HEK293 (cell line): ENCODE measurements at regions not wholly inside any gene's neighbourhood (a gene's known extent, or its start where the extent isn't known, plus 50 kb on each side); places are given as distances from the start of the nearest gene placed in this dataset.

Experiments
- CTCF ChIA-PET: fragments of 350-600 bp; formaldehyde crosslinking; extraction: SDS; loops from one replicate; lab custom pipeline; 2021; ENCODE audit warnings: antibody characterized with exemption; lab: Yijun Ruan, JAX
- POLR2A ChIA-PET: fragments of 300-600 bp; formaldehyde crosslinking; extraction: SDS; loops from one replicate; lab custom pipeline; 2020; ENCODE audit warnings: antibody characterized with exemption, inconsistent platforms; lab: Yijun Ruan, JAX
- H3K27ac ChIP-seq: fragments of 200-500 bp; sonication (Bioruptor generic); 2 replicates; pipeline ENCODE4 v1.5.1; 2014; ENCODE audit warnings: low read depth, low read length, control low read depth, inconsistent platforms; ENCODE audit errors: extremely low read depth
- H3K36me3 ChIP-seq, 2 experiments: fragments of 200-500 bp in 1 of 2; sonication (Bioruptor generic) in 1 of 2; 1 replicate in 1 of 2; 2 replicates in 1 of 2; pipeline ENCODE4 v1.5.1; 2014 to 2017; ENCODE audit warnings: inconsistent platforms in 2 of 2, low read length in 2 of 2; ENCODE audit not compliant: control insufficient read depth in 2 of 2, insufficient read depth in 1 of 2
- H3K4me1 ChIP-seq: fragments of 200-500 bp; sonication (Bioruptor generic); 2 replicates; pipeline ENCODE4 v1.5.1; 2014; ENCODE audit warnings: mild to moderate bottlenecking, low read length, inconsistent platforms; ENCODE audit not compliant: control insufficient read depth, insufficient read depth
- H3K4me3 ChIP-seq: 2 replicates; pipeline ENCODE4 v1.5.1; 2011; ENCODE audit warnings: low read depth, mild to moderate bottlenecking, control low read depth, low read length, moderate library complexity
- H3K9me3 ChIP-seq: fragments of 200-500 bp; sonication (Bioruptor generic); 2 replicates; pipeline ENCODE4 v1.5.1; 2014; ENCODE audit warnings: low read depth, low read length, inconsistent platforms; ENCODE audit not compliant: control insufficient read depth, insufficient read depth
- BCL11A ChIP-seq: fragments of 450-650 bp; formaldehyde crosslinking; IDR thresholded peaks from 2 replicates; pipeline ENCODE4 v1.5.1; 2016; ENCODE audit warnings: low read depth, missing biosample characterization, missing genetic modification characterization
- GLIS2 ChIP-seq: fragments of 450-650 bp; formaldehyde crosslinking; IDR thresholded peaks from 2 replicates; pipeline ENCODE4 v1.5.1; 2016; ENCODE audit warnings: missing biosample characterization, missing genetic modification characterization
- KLF8 ChIP-seq: fragments of 450-650 bp; formaldehyde crosslinking; IDR thresholded peaks from 2 replicates; pipeline ENCODE4 v1.5.1; 2016; ENCODE audit warnings: missing biosample characterization, missing genetic modification characterization
- MYNN ChIP-seq: fragments of 450-650 bp; formaldehyde crosslinking; IDR thresholded peaks from 2 replicates; pipeline ENCODE4 v1.5.1; 2016; ENCODE audit warnings: missing biosample characterization, missing genetic modification characterization, borderline replicate concordance
- REPIN1 ChIP-seq: fragments of 450-650 bp; formaldehyde crosslinking; IDR thresholded peaks from 2 replicates; pipeline ENCODE4 v1.5.1; 2017; ENCODE audit warnings: missing biosample characterization, missing genetic modification characterization, low read depth
- SALL2 ChIP-seq: fragments of 450-650 bp; formaldehyde crosslinking; IDR thresholded peaks from 2 replicates; pipeline ENCODE4 v1.5.0; 2017; ENCODE audit warnings: missing biosample characterization, mild to moderate bottlenecking, missing genetic modification characterization, borderline replicate concordance
- SP3 ChIP-seq: fragments of 450-650 bp; formaldehyde crosslinking; IDR thresholded peaks from 2 replicates; pipeline ENCODE4 v1.5.1; 2016; ENCODE audit warnings: missing biosample characterization, missing genetic modification characterization
- YY2 ChIP-seq: fragments of 450-650 bp; formaldehyde crosslinking; IDR thresholded peaks from 2 replicates; pipeline ENCODE4 v1.5.1; 2016; ENCODE audit warnings: missing biosample characterization, missing genetic modification characterization
- ZBTB17 ChIP-seq: fragments of 450-650 bp; formaldehyde crosslinking; IDR thresholded peaks from 2 replicates; pipeline ENCODE4 v1.5.1; 2016; ENCODE audit warnings: missing biosample characterization, missing genetic modification characterization
- ZBTB48 ChIP-seq: fragments of 450-650 bp; formaldehyde crosslinking; IDR thresholded peaks from 2 replicates; pipeline ENCODE4 v1.5.1; 2016; ENCODE audit warnings: missing biosample characterization, missing genetic modification characterization
- ZNF133 ChIP-seq: fragments of 450-650 bp; formaldehyde crosslinking; IDR thresholded peaks from 2 replicates; pipeline ENCODE4 v1.5.1; 2016; ENCODE audit warnings: missing biosample characterization, missing genetic modification characterization
- ZNF157 ChIP-seq: fragments of 450-650 bp; formaldehyde crosslinking; IDR thresholded peaks from 2 replicates; pipeline ENCODE4 v1.5.1; 2016; ENCODE audit warnings: missing biosample characterization, missing genetic modification characterization
- ZNF19 ChIP-seq: fragments of 450-650 bp; formaldehyde crosslinking; IDR thresholded peaks from 2 replicates; pipeline ENCODE4; 2016; ENCODE audit warnings: missing biosample characterization, missing genetic modification characterization, low read depth
- ZNF23 ChIP-seq: fragments of 450-650 bp; formaldehyde crosslinking; IDR thresholded peaks from 2 replicates; pipeline ENCODE4 v1.5.1; 2016; ENCODE audit warnings: missing biosample characterization, missing genetic modification characterization, borderline replicate concordance
- ZNF292 ChIP-seq: fragments of 450-650 bp; formaldehyde crosslinking; IDR thresholded peaks from 2 replicates; pipeline ENCODE4 v1.5.1; 2016; ENCODE audit warnings: low read depth, missing biosample characterization, missing genetic modification characterization, borderline replicate concordance
- ZNF354C ChIP-seq: fragments of 450-650 bp; formaldehyde crosslinking; IDR thresholded peaks from 2 replicates; pipeline ENCODE4 v1.5.1; 2016; ENCODE audit warnings: missing biosample characterization, missing genetic modification characterization, low read depth, borderline replicate concordance
- ZNF530 ChIP-seq: fragments of 450-650 bp; formaldehyde crosslinking; IDR thresholded peaks from 2 replicates; pipeline ENCODE4 v1.5.1; 2016; ENCODE audit warnings: low read depth, missing biosample characterization, missing genetic modification characterization
- ZNF561 ChIP-seq: fragments of 450-650 bp; IDR thresholded peaks from 2 replicates; pipeline ENCODE4 v1.5.1; 2018; ENCODE audit warnings: missing biosample characterization, missing genetic modification characterization, borderline replicate concordance
- ZNF596 ChIP-seq: fragments of 450-650 bp; IDR thresholded peaks from 2 replicates; pipeline ENCODE4 v1.5.0; 2018; ENCODE audit warnings: missing biosample characterization, mild to moderate bottlenecking, missing genetic modification characterization, moderate library complexity
- ZNF621 ChIP-seq: fragments of 450-650 bp; formaldehyde crosslinking; IDR thresholded peaks from 2 replicates; pipeline ENCODE4 v1.5.1; 2017; ENCODE audit warnings: missing biosample characterization, missing genetic modification characterization
- ZNF629 ChIP-seq: fragments of 450-650 bp; formaldehyde crosslinking; IDR thresholded peaks from 2 replicates; pipeline ENCODE4 v1.5.1; 2017; ENCODE audit warnings: missing biosample characterization, missing genetic modification characterization
- ZNF645 ChIP-seq: fragments of 450-650 bp; formaldehyde crosslinking; IDR thresholded peaks from 2 replicates; pipeline ENCODE4; 2016; ENCODE audit warnings: missing biosample characterization, missing genetic modification characterization
- ZNF658 ChIP-seq: fragments of 450-650 bp; formaldehyde crosslinking; IDR thresholded peaks from 2 replicates; pipeline ENCODE4; 2016; ENCODE audit warnings: missing biosample characterization, missing genetic modification characterization
- ZNF664 ChIP-seq: fragments of 450-650 bp; formaldehyde crosslinking; IDR thresholded peaks from 2 replicates; pipeline ENCODE4 v1.5.1; 2016; ENCODE audit warnings: missing biosample characterization, missing genetic modification characterization
- ZNF677 ChIP-seq: fragments of 450-650 bp; IDR thresholded peaks from 2 replicates; pipeline ENCODE4 v1.5.0; 2018; ENCODE audit warnings: missing biosample characterization, mild to moderate bottlenecking, missing genetic modification characterization, moderate library complexity
- ZNF692 ChIP-seq: fragments of 450-650 bp; formaldehyde crosslinking; IDR thresholded peaks from 2 replicates; pipeline ENCODE4 v1.5.1; 2016; ENCODE audit warnings: missing biosample characterization, missing genetic modification characterization
- ZNF707 ChIP-seq: fragments of 450-650 bp; formaldehyde crosslinking; IDR thresholded peaks from 2 replicates; pipeline ENCODE4 v1.5.1; 2016; ENCODE audit warnings: missing biosample characterization, missing genetic modification characterization
- ZNF768 ChIP-seq: fragments of 450-650 bp; formaldehyde crosslinking; IDR thresholded peaks from 2 replicates; pipeline ENCODE4 v1.5.1; 2018; ENCODE audit warnings: missing biosample characterization, mild to moderate bottlenecking, missing genetic modification characterization
- ZNF830 ChIP-seq: fragments of 450-650 bp; IDR thresholded peaks from 2 replicates; pipeline ENCODE4 v1.5.0; 2018; ENCODE audit warnings: missing biosample characterization, missing genetic modification characterization, low read depth, mild to moderate bottlenecking, moderate library complexity
- ZNF843 ChIP-seq: fragments of 450-650 bp; formaldehyde crosslinking; IDR thresholded peaks from 2 replicates; pipeline ENCODE4 v1.5.1; 2016; ENCODE audit warnings: missing biosample characterization, missing genetic modification characterization
- ZSCAN23 ChIP-seq: fragments of 450-650 bp; formaldehyde crosslinking; IDR thresholded peaks from 2 replicates; pipeline ENCODE4 v1.5.1; 2016; ENCODE audit warnings: missing biosample characterization, missing genetic modification characterization
- TF ChIP-seq, protein P1 (sequence below): fragments of 450-650 bp; formaldehyde crosslinking; IDR thresholded peaks from 2 replicates; pipeline ENCODE4 v1.5.1; 2016; ENCODE audit warnings: missing biosample characterization, missing genetic modification characterization, low read depth

DNA sequence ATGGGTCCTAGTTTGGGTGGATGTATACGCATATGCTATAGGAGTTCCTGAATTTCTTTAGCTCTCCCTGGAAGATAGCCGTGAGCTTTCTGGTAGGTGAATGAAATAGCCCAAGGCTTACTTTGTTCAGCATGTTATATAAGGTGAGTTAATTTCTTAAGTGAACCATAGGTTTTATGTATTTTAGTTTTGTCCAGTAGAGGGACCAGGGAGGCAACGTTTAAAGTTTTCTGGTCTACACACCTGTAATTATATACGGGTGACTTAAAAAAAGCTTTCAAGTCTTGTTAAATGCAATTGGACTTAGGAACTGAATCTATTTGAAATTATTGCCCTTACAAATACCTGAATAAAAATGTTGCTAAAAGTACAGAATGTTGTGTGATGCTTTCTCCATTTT lies 402.5 kb upstream of the DDX18 start:
- ChIA-PET POLR2A (no interaction called here), CTCF (interaction anchor here (0.7 kb wide), 1 partner anchor 1036 kb away, joined by 3 read pairs; no protein-coding TSS in a partner anchor)
- Histone ChIP-seq H3K4me1 (no peaks in the 10 kb centered on the region), H3K27ac (no peak overlapping the region), H3K9me3 (no peaks in the 10 kb centered on the region), H3K4me3 (no peak overlapping the region), H3K36me3 (no peaks in the 10 kb centered on the region)
- TF ChIP-seq ZNF843 (tag by site-specific recombination), result no peak
- no peak for TF ChIP-seq ZNF530 (tag by site-specific recombination)
- TF ChIP-seq ZBTB48, result no peak
- no peak for TF ChIP-seq MYNN
- no peak for TF ChIP-seq ZNF692 (tag by site-specific recombination)
- TF ChIP-seq ZNF768 (tag by site-specific recombination), result no peak
- TF ChIP-seq REPIN1, result no peak
- TF ChIP-seq ZBTB17, result no peak
- no peak for TF ChIP-seq ZNF292 (tag by site-specific recombination)
- no peak for TF ChIP-seq ZNF707 (tag by site-specific recombination)
- no peak for TF ChIP-seq ZNF677 (tag by site-specific recombination)
- no peak for TF ChIP-seq ZNF629
- no peak for TF ChIP-seq ZNF561
- no peak for TF ChIP-seq ZNF621 (tag by site-specific recombination)

DNA sequence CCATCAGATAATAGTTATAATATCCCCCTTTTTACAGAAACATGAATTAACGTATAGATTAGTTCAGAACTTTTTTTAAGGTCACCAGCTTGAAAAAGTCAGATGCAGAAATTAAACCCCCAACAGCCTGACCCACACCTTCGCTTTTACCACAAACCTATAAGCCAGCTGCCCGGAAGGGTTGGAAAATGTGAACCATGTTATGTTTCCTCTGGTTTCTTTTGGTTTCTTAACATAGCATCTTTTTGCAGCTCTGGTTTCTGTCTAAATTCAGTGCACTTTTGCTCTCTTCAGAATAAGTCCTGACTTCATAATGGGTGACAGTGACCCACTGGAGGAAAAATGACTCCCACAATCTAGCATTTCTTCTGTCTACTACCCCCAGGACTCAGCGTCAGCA lies 381.7 kb upstream of the DDX18 start:
- TF ChIP-seq ZNF664 (no peak), ZNF830 (tag by site-specific recombination) (no peak), ZNF133 (no peak), ZNF596 (no peak), BCL11A (no peak), ZSCAN23 (no peak), ZNF157 (tag by site-specific recombination) (no peak), MYNN (no peak), REPIN1 (no peak), SP3 (no peak)
- TF ChIP-seq, protein P1, sequence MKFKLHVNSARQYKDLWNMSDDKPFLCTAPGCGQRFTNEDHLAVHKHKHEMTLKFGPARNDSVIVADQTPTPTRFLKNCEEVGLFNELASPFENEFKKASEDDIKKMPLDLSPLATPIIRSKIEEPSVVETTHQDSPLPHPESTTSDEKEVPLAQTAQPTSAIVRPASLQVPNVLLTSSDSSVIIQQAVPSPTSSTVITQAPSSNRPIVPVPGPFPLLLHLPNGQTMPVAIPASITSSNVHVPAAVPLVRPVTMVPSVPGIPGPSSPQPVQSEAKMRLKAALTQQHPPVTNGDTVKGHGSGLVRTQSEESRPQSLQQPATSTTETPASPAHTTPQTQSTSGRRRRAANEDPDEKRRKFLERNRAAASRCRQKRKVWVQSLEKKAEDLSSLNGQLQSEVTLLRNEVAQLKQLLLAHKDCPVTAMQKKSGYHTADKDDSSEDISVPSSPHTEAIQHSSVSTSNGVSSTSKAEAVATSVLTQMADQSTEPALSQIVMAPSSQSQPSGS (tag by site-specific recombination), result no peak
- H3K4me3 ChIP-seq, result no peak overlapping the region
- no peaks in the 10 kb centered on the region for H3K36me3 ChIP-seq
- ChIA-PET CTCF (no interaction called here), POLR2A (no interaction called here)
- no peak overlapping the region for H3K27ac ChIP-seq
- no peaks in the 10 kb centered on the region for H3K4me1 ChIP-seq
- no peaks in the 10 kb centered on the region for H3K9me3 ChIP-seq

GRCh38 chr2:117436697-117437096 lies 377.8 kb upstream of the DDX18 start:
- CTCF ChIA-PET, result interaction anchor here (0.6 kb wide), 1 partner anchor 357 kb away, joined by 3 read pairs; no protein-coding TSS in a partner anchor
- Histone ChIP-seq H3K4me1 (no peaks in the 10 kb centered on the region), H3K27ac (no peak overlapping the region), H3K36me3 (no peaks in the 10 kb centered on the region), H3K9me3 (no peaks in the 10 kb centered on the region), H3K4me3 (no peak overlapping the region)
- POLR2A ChIA-PET, result no interaction called here
- no peak for TF ChIP-seq ZNF707 (tag by site-specific recombination)
- no peak for TF ChIP-seq KLF8
- TF ChIP-seq ZNF354C (tag by site-specific recombination), result no peak
- TF ChIP-seq GLIS2 (tag by site-specific recombination), result no peak
- no peak for TF ChIP-seq ZNF658 (tag by site-specific recombination)
- TF ChIP-seq SALL2, result no peak
- TF ChIP-seq ZNF645 (tag by site-specific recombination), result no peak
- no peak for TF ChIP-seq YY2
- TF ChIP-seq ZNF19, result no peak
- TF ChIP-seq ZNF23 (tag by site-specific recombination), result no peak
